GM12892 (cell line): ENCODE measurements at regions not wholly inside any gene's neighbourhood (a gene's known extent, or its start where the extent isn't known, plus 50 kb on each side); places are given as distances from the start of the nearest gene placed in this dataset.

Experiments
- POLR2A ChIP-seq: IDR thresholded peaks from 2 replicates; pipeline ENCODE4 v1.6.1; 2011; ENCODE audit warnings: low read depth, low read length, control low read depth
- POLR2AphosphoS5 ChIP-seq: IDR thresholded peaks from 2 replicates; pipeline ENCODE4 v1.6.1; 2011; ENCODE audit warnings: low read depth, low read length, control low read depth
- TAF1 ChIP-seq: IDR thresholded peaks from 2 replicates; pipeline ENCODE4 v1.6.1; 2011; ENCODE audit warnings: low read depth, mild to moderate bottlenecking, control low read depth, low read length, borderline replicate concordance

DNA sequence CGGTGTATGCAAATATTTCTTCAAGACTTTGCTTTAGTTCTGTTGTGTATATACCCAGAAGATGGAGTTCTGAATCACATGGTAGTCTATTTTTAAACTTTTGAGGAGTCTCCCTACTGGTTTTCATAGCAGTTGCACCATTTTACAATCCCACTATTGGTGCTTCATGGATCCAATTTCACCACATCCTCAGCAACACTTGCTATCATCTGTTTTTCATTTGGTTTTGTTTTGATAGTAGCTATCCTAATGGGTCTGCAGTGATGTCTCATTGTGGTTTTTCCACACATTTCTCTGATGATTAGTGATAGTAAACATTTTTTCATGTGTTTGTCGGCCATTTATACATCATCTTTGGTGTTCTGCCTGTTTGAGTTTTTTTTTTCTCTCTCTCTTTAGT lies 1339.3 kb downstream of the EFNA5 start:
- TF ChIP-seq TAF1 (no peak), POLR2A (no peak), POLR2AphosphoS5 (no peak)
